A673 (cell line): ENCODE measurements at regions not wholly inside any gene's neighbourhood (a gene's known extent, or its start where the extent isn't known, plus 50 kb on each side); places are given as distances from the start of the nearest gene placed in this dataset.

Source experiments
- BruUV-seq: library from RNA; stranded (reverse); fragments of 400-500 nt; replicated peaks from 2 replicates; lab custom pipeline; 2021; lab: Mats Ljungman, UMichigan
- CTCF ChIA-PET: fragments of 300-600 bp; sonication (Branson Sonifier 250); formaldehyde crosslinking; loops from one replicate; lab custom pipeline; 2022; ENCODE audit warnings: antibody characterized with exemption; lab: Charles Lee
- POLR2A ChIA-PET: fragments of 300-600 bp; sonication (Branson Sonifier 250); formaldehyde crosslinking; loops from one replicate; lab custom pipeline; 2022; ENCODE audit warnings: antibody characterized with exemption; ENCODE audit not compliant: low non-redundant PET; lab: Charles Lee
- DNase-seq: peaks from one replicate; pipeline ENCODE4 v3.0.0-alpha.2; 2015; ENCODE audit warnings: low spot score
- H3K27ac ChIP-seq: fragments of 200-600 bp; sonication (generic); 2 replicates; pipeline ENCODE4 v1.5.1; 2016; ENCODE audit warnings: mixed run types, low read depth, mild to moderate bottlenecking, mixed read lengths, antibody characterized with exemption, low read length; ENCODE audit not compliant: poor library complexity, severe bottlenecking
- H3K27me3 ChIP-seq: fragments of 200-600 bp; sonication (generic); replicated peaks from 2 replicates; pipeline ENCODE4 v1.6.1; 2017; ENCODE audit warnings: mixed run types, low read depth, mild to moderate bottlenecking, mixed read lengths, antibody characterized with exemption, low read length; ENCODE audit not compliant: insufficient read depth, poor library complexity
- H3K36me3 ChIP-seq: fragments of 200-600 bp; sonication (generic); 2 replicates; pipeline ENCODE4 v1.6.1; 2016; ENCODE audit warnings: mixed run types, mild to moderate bottlenecking, mixed read lengths, antibody characterized with exemption, low read length; ENCODE audit not compliant: insufficient read depth, poor library complexity, severe bottlenecking
- H3K4me1 ChIP-seq: fragments of 200-600 bp; sonication (generic); 2 replicates; pipeline ENCODE4 v1.6.1; 2017; ENCODE audit warnings: mixed run types, mild to moderate bottlenecking, mixed read lengths, antibody characterized with exemption, low read length; ENCODE audit not compliant: insufficient read depth, poor library complexity, severe bottlenecking
- H3K4me3 ChIP-seq: fragments of 200-600 bp; sonication (generic); 2 replicates; pipeline ENCODE4 v1.5.1; 2016; ENCODE audit warnings: low read depth, mixed run types, mild to moderate bottlenecking, mixed read lengths, low read length; ENCODE audit not compliant: poor library complexity, severe bottlenecking
- H3K9me3 ChIP-seq: fragments of 200-600 bp; sonication (generic); 2 replicates; pipeline ENCODE4 v1.6.1; 2016; ENCODE audit warnings: mixed run types, low read depth, mild to moderate bottlenecking, mixed read lengths, antibody characterized with exemption, low read length; ENCODE audit not compliant: poor library complexity, severe bottlenecking
- CTCF ChIP-seq: fragments of 300-800, 200-600 bp; sonication (generic); conservative IDR thresholded peaks from 2 replicates; pipeline ENCODE4 v1.5.1; 2017; ENCODE audit warnings: low read depth, mild to moderate bottlenecking, antibody characterized with exemption, low read length, moderate library complexity, mixed read lengths
- EZH2 ChIP-seq: fragments of 200-600 bp; sonication (generic); IDR thresholded peaks from 2 replicates; pipeline ENCODE4 v1.6.1; 2017; ENCODE audit warnings: borderline replicate concordance, low read depth, mild to moderate bottlenecking, mixed read lengths, antibody characterized with exemption, low read length; ENCODE audit not compliant: poor library complexity, severe bottlenecking
- intact Hi-C: fragments of 100-400 bp; cut with micrococcal nuclease; formaldehyde crosslinking; loops from one replicate; pipeline ENCODE4 v1.10.0; 2022; ENCODE audit not compliant: unreplicated experiment

- no peak overlapping the region for H3K27ac ChIP-seq
- no peak for DNase-seq
- H3K36me3 ChIP-seq, result no peaks in the 10 kb centered on the region
- H3K27me3 ChIP-seq, result no peaks in the 10 kb centered on the region
- no peaks in the 10 kb centered on the region for H3K9me3 ChIP-seq
- CTCF ChIA-PET, result no interaction called here
- no TSS peak for BruUV-seq
- no peak overlapping the region for H3K4me3 ChIP-seq
- H3K4me1 ChIP-seq, result no peaks in the 10 kb centered on the region
- intact Hi-C loops, result no loop called here
- POLR2A ChIA-PET, result no interaction called here
- TF ChIP-seq EZH2 (no peak), CTCF (no peak)
These were observed 89.9 kb downstream of the TMEM18 start for GRCh38 chr2:587087-587960.

- H3K27me3 ChIP-seq, result no peaks in the 10 kb centered on the region
- ChIA-PET POLR2A (no interaction called here), CTCF (no interaction called here)
- TF ChIP-seq EZH2, result no peak
- TF ChIP-seq CTCF, result no peak
- H3K27ac ChIP-seq, result no peak overlapping the region
- H3K4me1 ChIP-seq, result no peaks in the 10 kb centered on the region
- no peaks in the 10 kb centered on the region for H3K36me3 ChIP-seq
- intact Hi-C loops, result no loop called here
- no peak overlapping the region for H3K4me3 ChIP-seq
- DNase-seq, result no peak
- no TSS peak for BruUV-seq
- H3K9me3 ChIP-seq, result no peaks in the 10 kb centered on the region
These were observed 90.5 kb downstream of the TMEM18 start for GRCh38 chr2:586641-587076.

- no peak for DNase-seq
- no TSS peak for BruUV-seq
- POLR2A ChIA-PET, result no interaction called here
- CTCF ChIA-PET, result no interaction called here
- H3K9me3 ChIP-seq, result no peaks in the 10 kb centered on the region
- no peaks in the 10 kb centered on the region for H3K4me1 ChIP-seq
- H3K27ac ChIP-seq, result no peak overlapping the region
- H3K27me3 ChIP-seq, result no peaks in the 10 kb centered on the region
- H3K4me3 ChIP-seq, result no peak overlapping the region
- TF ChIP-seq EZH2 (no peak), CTCF (no peak)
- intact Hi-C loops, result no loop called here
- H3K36me3 ChIP-seq, result no peaks in the 10 kb centered on the region
These were observed 92.1 kb downstream of the TMEM18 start for GRCh38 chr2:584863-585823.
